HCT116 (cell line): ENCODE measurements at regions not wholly inside any gene's neighbourhood (a gene's known extent, or its start where the extent isn't known, plus 50 kb on each side); places are given as distances from the start of the nearest gene placed in this dataset.
"Not testable (repeated sequence)": the region's sequence is repeated elsewhere in the genome, so short reads cannot be mapped to it uniquely, and the experiment has no call there.

ENCODE experiments used
- ATAC-seq: fragments of 200-7000 bp; cut with Tn5 transposase; 2 replicates; pipeline ENCODE4 v1.9.1; 2020; ENCODE audit warnings: mild to moderate bottlenecking, moderate library complexity
- BruUV-seq: library from RNA; stranded (reverse); fragments of 400-500 nt; replicated peaks from 2 replicates; lab custom pipeline; 2021; lab: Mats Ljungman, UMichigan
- CTCF ChIA-PET: fragments of 300-600 bp; sonication (Branson Sonifier 250); formaldehyde crosslinking; loops from one replicate; lab custom pipeline; 2021; ENCODE audit warnings: antibody characterized with exemption; lab: Charles Lee
- POLR2A ChIA-PET: fragments of 300-600, 350-600 bp; sonication (Branson Sonifier 250); formaldehyde crosslinking; loops from one replicate; lab custom pipeline; 2021; ENCODE audit warnings: antibody characterized with exemption; lab: Charles Lee
- RAD21 ChIA-PET, 2 experiments: fragments of 300-600 bp; sonication (Branson Sonifier 250); formaldehyde crosslinking; loops; one replicate each; lab custom pipeline; 2023; ENCODE audit warnings: low total read pairs in 2 of 2; ENCODE audit not compliant: uncharacterized antibody in 2 of 2, unreplicated experiment in 2 of 2, low non-redundant PET in 1 of 2; lab: Charles Lee
- DNase-seq: peaks from one replicate; pipeline ENCODE4 v3.0.0-alpha.2; 2010; ENCODE audit warnings: low read depth, low spot score
- H2AFZ ChIP-seq: fragments of 200-600 bp; shearing (Covaris generic), sonication (generic); 2 replicates; pipeline ENCODE4 v1.6.1; 2017; ENCODE audit warnings: low read depth, mixed run types, mixed read lengths, antibody characterized with exemption, low read length; ENCODE audit not compliant: poor library complexity, severe bottlenecking
- H3K27ac ChIP-seq: 2 replicates; pipeline ENCODE4 v1.5.1; 2012; ENCODE audit warnings: low read depth, low read length
- H3K27me3 ChIP-seq: fragments of 200-600 bp; sonication (generic); 2 replicates; pipeline ENCODE4 v1.6.1; 2016; ENCODE audit warnings: mixed run types, low read length, mixed read lengths; ENCODE audit not compliant: insufficient read depth
- H3K36me3 ChIP-seq, 2 experiments: fragments of 200-500 bp in 1 of 2; fragments of 200-600 bp in 1 of 2; sonication (Bioruptor generic) in 1 of 2; sonication (generic) in 1 of 2; 2 replicates each; pipeline versions ENCODE4 v1.5.1 to v1.6.1; 2014 to 2016; ENCODE audit warnings: low read length in 2 of 2, inconsistent platforms in 1 of 2, mixed read lengths in 1 of 2, mixed run types in 1 of 2; ENCODE audit not compliant: insufficient read depth in 2 of 2, control insufficient read depth in 1 of 2
- H3K4me1 ChIP-seq, 2 experiments: fragments of 200-600 bp in 1 of 2; sonication (generic) in 1 of 2; 2 replicates each; pipeline versions ENCODE4 v1.5.1 to v1.6.1; 2012 to 2017; ENCODE audit warnings: low read length in 2 of 2, inconsistent platforms in 1 of 2, mild to moderate bottlenecking in 1 of 2, mixed read lengths in 1 of 2, mixed run types in 1 of 2, moderate library complexity in 1 of 2; ENCODE audit not compliant: insufficient read depth in 2 of 2, control insufficient read depth in 1 of 2
- H3K4me2 ChIP-seq: fragments of 200-600 bp; sonication (generic); 2 replicates; pipeline ENCODE4 v1.6.1; 2017; ENCODE audit warnings: mixed run types, low read length, mixed read lengths
- H3K4me3 ChIP-seq, 2 experiments: fragments of 200-600 bp in 1 of 2; sonication (generic) in 1 of 2; replicated peaks in 1 of 2; 2 replicates each; pipeline ENCODE4 v1.5.1; 2011 to 2016; ENCODE audit warnings: low read length in 2 of 2, control low read depth in 1 of 2, low read depth in 1 of 2, mild to moderate bottlenecking in 1 of 2, mixed read lengths in 1 of 2, mixed run types in 1 of 2
- H3K79me2 ChIP-seq: fragments of 200-600 bp; sonication (generic); 2 replicates; pipeline ENCODE4 v1.6.1; 2017; ENCODE audit warnings: mild to moderate bottlenecking, mixed run types, low read length, moderate library complexity, mixed read lengths; ENCODE audit not compliant: insufficient read depth
- H3K9ac ChIP-seq: fragments of 200-600 bp; sonication (generic); 2 replicates; pipeline ENCODE4 v1.6.1; 2016; ENCODE audit warnings: low read length, mixed read lengths
- H3K9me2 ChIP-seq: fragments of 200-600 bp; sonication (generic), shearing (Covaris generic); 2 replicates; pipeline ENCODE4 v1.6.1; 2017; ENCODE audit warnings: mixed run types, mild to moderate bottlenecking, moderate library complexity; ENCODE audit not compliant: insufficient read depth
- H3K9me3 ChIP-seq, 2 experiments: fragments of 200-500 bp in 1 of 2; fragments of 200-600 bp in 1 of 2; sonication (Bioruptor generic) in 1 of 2; sonication (generic) in 1 of 2; 2 replicates each; pipeline ENCODE4 v1.6.1; 2014 to 2017; ENCODE audit warnings: low read length in 2 of 2, mixed read lengths in 2 of 2, inconsistent platforms in 1 of 2, low read depth in 1 of 2, mild to moderate bottlenecking in 1 of 2, mixed run types in 1 of 2, moderate library complexity in 1 of 2; ENCODE audit not compliant: control insufficient read depth in 1 of 2, insufficient read depth in 1 of 2
- H4K20me1 ChIP-seq: fragments of 200-600 bp; sonication (generic), shearing (Covaris generic); 2 replicates; pipeline ENCODE4 v1.6.1; 2017; ENCODE audit warnings: mixed run types, mild to moderate bottlenecking, moderate library complexity; ENCODE audit not compliant: insufficient read depth
- intact Hi-C: fragments of 100-400 bp; cut with micrococcal nuclease; formaldehyde crosslinking; loops from 2 replicates; pipeline ENCODE4 v1.10.0; 2022

- H3K4me2 ChIP-seq, H3K27me3 ChIP-seq, H3K27ac ChIP-seq, ATAC-seq, BruUV-seq, RAD21 ChIA-PET, H3K9ac ChIP-seq, H3K9me3 ChIP-seq, intact Hi-C loops, H3K4me1 ChIP-seq, DNase-seq, H3K36me3 ChIP-seq, H4K20me1 ChIP-seq, POLR2A ChIA-PET, H3K9me2 ChIP-seq, H3K4me3 ChIP-seq, CTCF ChIA-PET, H3K79me2 ChIP-seq, H2AFZ ChIP-seq: not testable (repeated sequence)
These were observed 339.8 kb upstream of the TGIF2LX start for GRCh38 chrX:89581868-89582267.

- CTCF ChIA-PET, result not testable (repeated sequence)
These were observed 289.9 kb upstream of the TGIF2LX start for GRCh38 chrX:89631858-89632257.

DNA sequence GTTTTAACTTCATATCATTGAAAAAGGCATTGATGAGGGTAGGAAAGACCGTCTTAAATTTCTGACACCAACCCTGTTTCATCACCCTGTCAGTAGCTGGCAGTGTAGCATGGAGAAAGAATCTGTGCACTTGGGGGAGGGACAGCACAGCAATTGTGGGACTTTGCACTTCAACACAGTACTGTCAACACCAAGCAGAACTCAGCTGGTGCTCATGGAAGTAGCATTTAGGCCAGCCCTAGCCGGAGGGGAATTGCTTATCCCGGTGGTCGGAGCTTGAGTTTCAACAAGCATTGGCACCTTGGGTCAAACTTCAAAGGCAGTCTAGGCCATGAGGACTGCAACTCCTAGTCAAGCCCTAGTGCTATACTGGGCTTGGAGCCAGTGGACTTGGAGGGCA is 285.8 kb upstream of the TGIF2LX start:
- H3K9me2 ChIP-seq, H3K4me1 ChIP-seq, CTCF ChIA-PET, H3K9me3 ChIP-seq, H3K27ac ChIP-seq, ATAC-seq, H3K27me3 ChIP-seq, H3K36me3 ChIP-seq, H3K4me2 ChIP-seq, RAD21 ChIA-PET, intact Hi-C loops, BruUV-seq, H2AFZ ChIP-seq, H3K9ac ChIP-seq, H3K4me3 ChIP-seq, H3K79me2 ChIP-seq, POLR2A ChIA-PET, DNase-seq, H4K20me1 ChIP-seq: not testable (repeated sequence)

More at GRCh38 chrX:89631858-89632257, 289.9 kb upstream of the TGIF2LX start:
- H3K4me3 ChIP-seq, H3K27ac ChIP-seq, H4K20me1 ChIP-seq, POLR2A ChIA-PET, H3K4me1 ChIP-seq, BruUV-seq, H3K27me3 ChIP-seq, DNase-seq, H3K9ac ChIP-seq, H2AFZ ChIP-seq, RAD21 ChIA-PET, H3K4me2 ChIP-seq, H3K9me3 ChIP-seq, H3K36me3 ChIP-seq, H3K79me2 ChIP-seq, H3K9me2 ChIP-seq, intact Hi-C loops, ATAC-seq: not testable (repeated sequence)

DNA sequence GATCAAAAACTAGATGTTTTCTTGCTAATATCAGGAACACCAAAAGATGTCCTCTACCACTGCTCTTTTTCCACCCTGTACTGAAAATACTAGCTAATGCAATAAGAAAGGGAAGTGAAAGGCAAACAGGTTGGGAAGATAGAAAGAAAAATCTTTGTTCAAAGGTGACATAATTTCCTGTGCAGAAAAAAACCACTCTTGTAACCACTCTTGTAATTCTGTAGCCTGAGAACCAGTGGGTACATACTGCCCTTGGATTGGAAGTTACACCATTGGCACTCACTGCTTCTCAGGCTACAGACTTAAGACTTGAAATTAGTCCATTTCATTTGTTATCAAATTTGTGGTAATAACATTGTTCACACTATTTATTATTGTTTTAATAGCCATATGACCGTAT is 263.0 kb upstream of the TGIF2LX start:
- DNase-seq, CTCF ChIA-PET, H2AFZ ChIP-seq, H3K27me3 ChIP-seq, H3K4me3 ChIP-seq, H3K9me3 ChIP-seq, intact Hi-C loops, BruUV-seq, H3K79me2 ChIP-seq, H3K27ac ChIP-seq, RAD21 ChIA-PET, H3K36me3 ChIP-seq, ATAC-seq, H3K4me1 ChIP-seq, H4K20me1 ChIP-seq, H3K9ac ChIP-seq, H3K4me2 ChIP-seq, POLR2A ChIA-PET, H3K9me2 ChIP-seq: not testable (repeated sequence)

- CTCF ChIA-PET, RAD21 ChIA-PET, H3K4me1 ChIP-seq, H3K9me2 ChIP-seq, DNase-seq, H3K4me2 ChIP-seq, intact Hi-C loops, H2AFZ ChIP-seq, ATAC-seq, H3K27ac ChIP-seq, H3K9ac ChIP-seq, H3K79me2 ChIP-seq, POLR2A ChIA-PET, H3K36me3 ChIP-seq, H3K27me3 ChIP-seq, BruUV-seq, H3K4me3 ChIP-seq, H3K9me3 ChIP-seq, H4K20me1 ChIP-seq: not testable (repeated sequence)
These were observed 215.2 kb upstream of the TGIF2LX start for GRCh38 chrX:89706481-89706880.
